ENCODE measurements at regions not wholly inside any gene's neighbourhood (a gene's known extent, or its start where the extent isn't known, plus 50 kb on each side); places are given as distances from the start of the nearest gene placed in this dataset.
"Not testable (repeated sequence)": the region's sequence is repeated elsewhere in the genome, so short reads cannot be mapped to it uniquely, and the experiment has no call there.

DNA sequence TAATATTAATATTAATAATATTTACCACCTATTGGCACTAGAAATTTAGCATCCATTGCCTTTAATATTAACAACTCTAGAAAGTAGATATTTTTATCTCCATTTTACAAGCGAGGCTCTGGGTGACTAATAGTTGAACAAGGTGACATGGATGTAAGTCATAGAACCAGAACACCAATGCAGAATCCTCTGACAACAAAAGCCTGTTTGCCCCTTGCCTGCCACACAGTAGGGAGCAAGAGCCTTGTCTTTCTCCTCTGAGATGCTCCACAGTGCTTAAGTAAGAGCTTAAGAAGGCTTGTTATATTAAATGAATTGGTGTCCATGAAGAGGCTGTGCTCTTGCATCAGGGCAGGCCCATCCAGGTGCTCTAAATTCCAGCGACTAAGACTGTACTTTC, 51.2 kb upstream of the LBX1 start:
- no peak for DNase-seq (ENCODE audit: low spot score)

GRCh38 chr10:101280921-101281320, 51.7 kb upstream of the LBX1 start:
- DNase-seq (ENCODE audit: low spot score), result not testable (repeated sequence)

GRCh38 chr10:101282947-101283346, 53.7 kb upstream of the LBX1 start:
- no peak for DNase-seq (ENCODE audit: low spot score)

DNA sequence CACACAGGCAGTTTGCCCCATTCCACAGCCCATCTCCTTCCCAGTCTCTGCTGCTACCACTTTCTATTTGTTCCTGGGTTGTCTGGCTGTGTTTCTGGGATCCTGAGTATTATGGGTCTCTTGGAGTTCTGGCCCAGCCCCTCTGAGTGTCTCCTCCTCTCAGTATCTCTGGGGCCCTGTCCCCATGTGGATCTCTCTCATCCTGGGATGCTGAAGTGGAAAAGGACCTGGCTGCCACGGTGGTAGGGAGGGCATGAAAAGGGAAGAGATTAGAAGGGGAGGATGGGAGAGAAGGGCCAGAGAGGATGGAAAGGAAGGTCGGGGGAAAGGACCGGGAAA, 54.5 kb upstream of the LBX1 start:
- DNase-seq (ENCODE audit: low spot score), result no peak

DNA sequence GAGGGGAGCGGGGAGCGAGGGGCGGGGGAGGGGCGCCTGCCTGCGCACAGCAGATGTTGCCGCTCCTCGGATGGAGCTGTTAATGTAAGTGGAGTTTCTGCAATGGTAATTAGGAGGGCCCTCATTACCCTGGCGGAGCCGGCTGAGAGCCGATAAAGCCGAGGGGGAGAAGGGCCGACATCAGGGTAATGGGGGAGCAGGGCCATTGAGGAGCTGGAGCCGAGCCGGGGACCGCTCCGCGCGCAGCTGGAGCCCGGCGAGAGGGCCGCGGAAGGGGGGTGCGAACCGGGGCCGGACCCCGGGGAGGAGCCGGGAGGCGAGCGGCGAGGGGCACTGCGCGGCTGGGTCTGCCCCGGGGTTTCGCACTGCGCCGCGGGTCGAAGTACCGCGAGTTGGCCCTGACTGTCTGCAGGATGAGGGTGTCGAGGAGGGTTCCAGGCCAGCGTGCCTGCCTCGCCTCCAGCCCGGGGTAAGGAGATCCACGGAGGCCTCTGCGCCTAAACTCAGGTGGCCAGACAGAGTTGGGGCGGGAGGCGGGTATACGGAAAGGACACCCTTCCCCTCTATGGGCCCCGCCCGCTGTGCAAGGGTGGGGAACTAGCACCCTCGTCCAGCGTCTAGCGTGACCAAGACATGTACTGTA, 55.0 kb upstream of the LBX1 start:
- no peak for DNase-seq (ENCODE audit: low spot score)

DNA sequence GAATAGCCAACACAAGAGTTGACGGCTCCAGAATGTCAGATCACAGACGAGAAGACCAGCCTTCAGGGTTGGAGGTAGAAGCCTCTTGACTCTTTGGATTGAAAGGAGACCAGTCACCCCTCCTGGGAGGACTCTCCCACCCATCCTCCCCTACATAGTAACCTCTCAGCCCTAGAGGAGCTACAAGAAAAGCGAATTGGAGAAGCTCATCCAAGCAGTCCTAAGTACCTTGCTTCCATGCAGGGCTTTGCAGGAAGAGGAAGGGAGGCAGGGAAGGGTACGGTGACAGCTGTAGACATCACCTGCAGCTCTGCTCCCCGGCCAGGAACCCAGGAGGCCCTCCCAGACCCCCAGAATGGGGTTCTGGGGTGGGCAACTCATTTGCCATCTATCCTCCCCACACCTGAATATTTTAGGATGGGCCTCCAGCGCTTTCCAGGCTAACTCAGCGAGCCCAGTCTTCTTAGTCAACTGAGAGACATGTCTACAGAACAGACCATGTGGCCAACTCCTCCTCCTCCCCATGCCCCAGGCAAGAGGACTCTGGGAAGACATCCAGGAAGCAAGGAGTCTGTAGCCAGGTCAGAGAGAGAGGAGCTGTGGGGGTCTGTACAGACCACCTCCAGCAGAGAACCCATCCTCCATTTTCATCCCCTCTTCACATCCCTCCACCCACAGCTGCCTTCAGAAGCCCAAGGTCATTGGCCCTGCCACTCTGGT, 55.6 kb upstream of the LBX1 start:
- DNase-seq (ENCODE audit: low spot score), result no peak

- DNase-seq (ENCODE audit: low spot score), result no peak
Observed at GRCh38 chr10:101285519-101286070, 56.3 kb upstream of the LBX1 start.

DNA sequence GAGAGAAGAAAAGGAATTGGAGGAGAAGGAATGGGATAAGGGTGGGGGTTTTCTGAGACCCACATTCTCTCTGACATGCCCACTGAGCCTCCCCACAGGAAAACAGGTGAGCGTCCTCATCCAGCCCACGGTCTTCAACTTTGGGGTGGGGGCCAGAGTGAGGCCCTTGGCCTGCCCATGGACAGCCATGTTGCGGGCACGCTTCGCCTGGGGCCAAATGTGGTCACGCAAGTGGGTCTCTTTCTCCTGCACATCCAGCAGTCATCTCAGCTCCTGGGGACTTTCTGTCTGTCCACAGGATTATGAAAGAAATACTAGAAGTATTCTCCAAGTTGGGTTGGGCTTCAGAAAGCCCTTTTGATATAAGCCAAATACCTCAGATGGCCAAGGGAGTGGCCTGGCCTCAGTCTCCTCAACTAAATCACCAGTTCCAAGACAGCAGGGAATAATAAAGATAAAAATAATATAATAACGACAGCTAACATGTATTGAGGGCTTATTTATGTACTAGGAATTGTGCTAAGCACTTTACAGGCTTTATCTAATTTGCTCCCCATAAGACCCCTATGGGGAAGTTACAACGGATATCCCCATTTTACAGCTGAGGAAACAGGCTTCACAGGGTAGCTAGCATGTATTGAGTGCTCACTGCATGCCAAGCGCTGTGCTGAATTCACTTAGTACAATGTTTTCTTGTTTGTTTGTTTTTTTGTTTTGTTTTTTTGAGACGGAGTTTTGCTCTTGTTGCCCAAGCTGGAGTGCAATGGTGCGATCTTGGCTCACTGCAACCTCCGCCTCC, 57.2 kb upstream of the LBX1 start:
- DNase-seq (ENCODE audit: low spot score), result no peak

DNA sequence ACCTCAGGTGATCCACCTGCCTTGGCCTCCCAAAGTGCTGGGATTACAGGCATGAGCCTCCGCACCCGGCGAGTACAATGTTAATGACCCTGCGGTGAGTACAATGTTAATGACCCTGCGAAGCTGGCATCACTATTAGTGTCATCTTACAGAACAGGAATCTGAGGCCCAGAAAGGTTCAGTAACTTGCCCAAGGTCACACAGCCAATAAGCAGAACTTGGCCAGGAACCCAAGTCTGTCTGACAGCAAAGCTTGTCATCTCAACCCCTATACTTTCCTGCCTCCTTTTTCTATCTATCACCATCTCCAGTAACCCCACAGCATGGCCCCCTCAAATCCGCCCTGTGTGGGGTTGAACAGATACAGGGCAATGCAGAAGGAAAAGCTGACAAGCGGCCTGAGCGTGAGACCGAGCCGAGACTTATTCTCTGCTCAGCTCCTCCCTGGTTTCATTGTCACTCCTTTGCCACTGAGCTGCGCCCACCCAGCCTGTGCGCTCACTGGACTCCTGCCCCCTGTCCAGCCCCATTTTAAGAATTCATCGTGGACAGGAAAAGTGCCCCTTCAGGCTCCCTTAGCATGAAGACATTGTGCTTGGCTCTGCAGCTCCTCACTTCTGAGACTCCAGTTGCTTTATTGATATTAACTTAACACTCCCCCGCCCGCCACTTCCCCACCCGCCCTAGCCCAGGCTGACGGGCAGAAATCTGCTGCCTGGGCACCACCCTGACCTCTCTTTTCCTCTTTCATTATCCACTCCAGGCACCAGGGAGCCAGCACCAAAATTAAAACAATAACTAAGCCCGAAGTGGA, 58.1 kb upstream of the LBX1 start:
- DNase-seq (ENCODE audit: low spot score), result no peak

GRCh38 chr10:101287997-101288635, 58.9 kb upstream of the LBX1 start:
- DNase-seq (ENCODE audit: low spot score), result no peak

- DNase-seq (ENCODE audit: low spot score), result no peak
Observed at GRCh38 chr10:101289541-101289940, 60.3 kb upstream of the LBX1 start.

DNA sequence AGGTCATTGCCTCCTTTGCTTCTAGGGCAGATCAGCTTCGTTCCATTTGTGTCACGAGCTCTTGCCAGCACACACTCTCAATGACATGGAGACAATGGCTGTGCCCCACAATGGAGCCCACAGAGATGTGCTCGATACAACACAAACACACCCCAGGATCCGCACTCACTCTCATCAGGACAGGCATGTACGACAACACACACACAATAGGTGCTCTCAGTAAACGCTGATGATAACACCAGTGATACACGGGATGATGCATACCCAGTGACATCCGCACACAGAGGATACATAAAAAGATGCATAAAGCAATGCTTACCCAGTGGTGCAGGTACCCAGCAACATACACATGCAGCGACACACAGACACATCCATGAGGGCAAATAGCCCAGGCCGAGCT, 61.2 kb upstream of the LBX1 start:
- DNase-seq (ENCODE audit: low spot score), result no peak

GRCh38 chr10:101290881-101291280, 61.6 kb upstream of the LBX1 start:
- no peak for DNase-seq (ENCODE audit: low spot score)

DNA sequence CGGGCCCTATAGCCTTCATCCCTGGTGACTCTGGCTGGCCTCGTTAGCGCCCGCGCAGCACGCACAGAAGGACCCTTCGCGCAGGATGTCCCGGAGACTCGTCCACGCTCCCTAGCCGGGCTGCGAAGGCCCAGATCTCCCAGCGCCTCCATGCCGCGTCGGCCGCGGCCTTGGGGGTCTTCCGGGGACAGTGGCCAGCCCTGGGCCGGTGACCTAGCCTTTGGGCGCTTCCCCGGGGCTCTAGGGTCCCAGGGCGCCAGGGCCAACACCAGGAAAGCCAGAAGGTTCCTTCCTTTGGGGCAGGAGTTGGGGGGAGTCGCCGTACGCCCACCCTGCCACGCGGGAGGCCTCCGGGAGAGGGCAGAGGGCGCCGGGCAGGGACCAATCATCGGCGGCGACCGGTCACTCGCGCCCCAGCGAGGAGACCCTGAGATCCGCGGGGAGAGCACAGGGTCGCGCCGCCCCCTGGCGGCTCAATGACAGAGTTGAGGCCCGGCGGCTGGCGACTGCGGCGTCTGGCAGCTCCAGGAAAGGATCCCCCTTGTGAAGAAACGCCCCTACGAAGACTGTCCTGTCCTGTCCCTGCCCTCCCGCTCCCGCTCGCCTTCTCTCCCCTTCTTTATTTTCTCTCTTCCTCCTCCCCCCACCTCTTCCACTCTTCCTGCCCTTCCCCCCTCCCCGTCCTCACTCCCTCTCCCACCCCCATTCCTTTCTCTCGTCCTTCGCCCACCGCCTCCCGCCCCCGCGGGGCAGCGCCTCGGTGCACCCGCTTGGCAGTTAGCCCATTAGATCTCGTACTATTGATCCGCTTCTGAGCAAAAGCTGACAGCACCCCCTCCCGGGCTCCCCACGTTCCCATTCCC, 62.3 kb upstream of the LBX1 start:
- peak; percentile 29 for DNase-seq (ENCODE audit: low spot score)

DNA sequence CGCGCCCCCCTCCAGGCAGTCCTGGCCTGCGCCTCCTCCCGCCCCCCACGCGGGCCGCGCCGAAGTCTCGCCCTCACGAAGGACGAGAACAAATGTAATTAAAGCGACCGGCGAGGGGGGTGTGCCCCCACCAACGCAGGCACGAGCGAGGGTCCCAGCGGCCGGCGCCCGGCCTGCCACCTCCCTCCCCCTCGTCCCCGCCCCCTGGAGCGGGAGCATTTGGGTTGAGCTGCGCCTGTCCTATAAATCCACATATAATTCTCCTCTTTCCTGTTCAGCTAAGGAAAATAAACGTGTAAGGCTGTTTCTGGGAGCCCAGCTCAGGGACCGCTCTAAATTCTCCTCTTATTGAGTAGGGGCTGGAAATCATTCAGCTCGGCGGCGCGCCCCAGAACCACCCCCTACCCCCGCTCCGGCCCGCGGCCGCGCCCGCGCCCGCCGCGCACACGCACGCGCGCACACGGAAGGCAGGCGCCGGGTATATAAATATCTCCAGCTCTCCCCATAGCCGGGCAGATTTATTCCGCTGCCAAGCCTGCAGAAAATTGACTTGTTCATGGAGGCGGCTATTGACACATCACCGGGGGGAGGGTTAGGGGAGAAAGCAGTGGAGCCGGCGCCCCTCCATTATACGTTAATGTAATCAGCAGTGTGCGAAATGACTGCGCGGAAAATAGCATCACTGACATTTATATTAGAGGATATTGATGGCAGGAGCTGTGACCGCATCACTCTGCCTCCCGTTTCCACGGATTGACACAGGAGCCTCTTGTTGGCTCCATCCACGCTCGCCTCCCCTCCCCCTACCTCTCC, 61.6 kb upstream of the BTRC start:
- DNase-seq (ENCODE audit: low spot score), result no peak

GRCh38 chr10:101293007-101293723, 60.8 kb upstream of the BTRC start:
- DNase-seq (ENCODE audit: low spot score), result no peak

GRCh38 chr10:101294109-101294508, 59.9 kb upstream of the BTRC start:
- DNase-seq (ENCODE audit: low spot score), result no peak

DNA sequence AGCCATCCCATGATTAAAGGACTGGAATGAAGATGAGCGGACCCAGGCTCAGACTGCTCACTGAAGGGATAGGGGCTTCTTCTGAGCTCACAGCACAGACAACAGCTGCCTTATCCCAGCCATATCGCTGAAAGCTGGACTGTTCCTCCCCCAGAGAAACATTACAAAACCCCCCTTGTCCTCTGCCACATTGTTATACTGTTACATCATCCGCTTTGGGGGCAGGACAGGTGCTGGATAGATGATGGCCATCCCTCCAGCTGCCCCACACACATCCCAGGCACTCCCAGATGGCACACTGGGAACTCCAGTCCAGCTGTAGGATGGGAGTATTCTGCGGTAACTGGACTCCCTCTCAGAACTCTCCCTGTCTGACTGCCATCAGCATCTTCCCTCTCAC, 58.7 kb upstream of the BTRC start:
- DNase-seq (ENCODE audit: low spot score), result no peak

GRCh38 chr10:101297901-101298486, 56.0 kb upstream of the BTRC start:
- DNase-seq (ENCODE audit: low spot score), result peak; percentile 63

All from CD4-positive, alpha-beta T cell treated with Interleukin-6 at 100 ng/mL for 8 hours (primary cell).